H1 (cell line): ENCODE measurements at regions not wholly inside any gene's neighbourhood (a gene's known extent, or its start where the extent isn't known, plus 50 kb on each side); places are given as distances from the start of the nearest gene placed in this dataset.

Experiments
- CTCF ChIA-PET: fragments of 300-600 bp; sonication (Branson Sonifier 250); formaldehyde crosslinking; loops from one replicate; lab custom pipeline; 2021; ENCODE audit not compliant: partially characterized antibody; lab: Charles Lee
- POLR2A ChIA-PET: fragments of 300-600 bp; sonication (Branson Sonifier 250); formaldehyde crosslinking; loops from one replicate; lab custom pipeline; 2021; ENCODE audit warnings: inconsistent platforms; ENCODE audit not compliant: partially characterized antibody; lab: Charles Lee
- DNase-seq, 2 experiments: peaks; one replicate each; pipeline versions ENCODE4 v3.0.0 to v3.0.0-alpha.2; 2010 to 2022; ENCODE audit warnings: low spot score in 2 of 2, low read depth in 1 of 2, mixed read lengths in 1 of 2
- FAIRE-seq: peaks from 2 replicates; lab custom pipeline; 2011; peaks lifted over from hg19 to GRCh38; lab: Jason Lieb, UNC
- H2AFZ ChIP-seq: 2 replicates; pipeline ENCODE4 v1.8.1; 2012; ENCODE audit warnings: low read length, inconsistent platforms
- H2AK5ac ChIP-seq: 2 replicates; pipeline ENCODE4 v1.6.1; 2013; ENCODE audit warnings: low read depth, low read length
- H2BK120ac ChIP-seq: replicated peaks from 2 replicates; pipeline ENCODE3; 2013; ENCODE audit warnings: low read depth, low read length, inconsistent platforms
- H2BK12ac ChIP-seq: 2 replicates; pipeline ENCODE4 v1.6.1; 2013; ENCODE audit warnings: low read depth, low read length
- H2BK15ac ChIP-seq: 2 replicates; pipeline ENCODE4 v1.6.1; 2013; ENCODE audit warnings: low read length
- H2BK20ac ChIP-seq: 2 replicates; pipeline ENCODE4 v1.6.1; 2013; ENCODE audit warnings: low read length
- H2BK5ac ChIP-seq: 2 replicates; pipeline ENCODE4 v1.6.1; 2013; ENCODE audit warnings: low read depth, low read length
- H3K14ac ChIP-seq: 2 replicates; pipeline ENCODE4 v1.6.1; 2013; ENCODE audit warnings: inconsistent platforms; ENCODE audit not compliant: insufficient read length
- H3K18ac ChIP-seq: 2 replicates; pipeline ENCODE4 v1.6.1; 2013; ENCODE audit warnings: low read length; ENCODE audit errors: extremely low read depth
- H3K23ac ChIP-seq: 2 replicates; pipeline ENCODE4 v1.6.1; 2013; ENCODE audit warnings: inconsistent platforms; ENCODE audit not compliant: insufficient read length
- H3K23me2 ChIP-seq: 2 replicates; pipeline ENCODE4 v1.6.1; 2013; ENCODE audit warnings: low read depth, low read length
- H3K27ac ChIP-seq: 2 replicates; pipeline ENCODE4 v1.6.1; 2011; ENCODE audit warnings: low read depth, low read length, inconsistent platforms
- H3K27me3 ChIP-seq, 4 experiments: replicated peaks in 1 of 4; 1 replicate in 1 of 4; 2 replicates in 3 of 4; pipeline versions ENCODE4 v1.6.1 to v1.8.1; 2011 to 2013; ENCODE audit warnings: low read length in 3 of 4, mild to moderate bottlenecking in 3 of 4, inconsistent platforms in 2 of 4, mixed read lengths in 2 of 4, moderate library complexity in 1 of 4; ENCODE audit not compliant: control insufficient read depth in 3 of 4, insufficient read depth in 3 of 4; ENCODE audit errors: extremely low read depth in 1 of 4
- H3K36me3 ChIP-seq, 4 experiments: 2 replicates each; pipeline versions ENCODE4 v1.6.1 to v1.8.1; 2011 to 2013; ENCODE audit warnings: mild to moderate bottlenecking in 4 of 4, low read length in 3 of 4, moderate library complexity in 2 of 4, control low read depth in 1 of 4, inconsistent platforms in 1 of 4; ENCODE audit not compliant: insufficient read depth in 4 of 4, control insufficient read depth in 2 of 4
- H3K4ac ChIP-seq: replicated peaks from 2 replicates; pipeline ENCODE3; 2013; ENCODE audit warnings: low read length, low read depth, mixed read lengths, inconsistent platforms; ENCODE audit not compliant: insufficient read length
- H3K4me1 ChIP-seq, 4 experiments: replicated peaks in 1 of 4; 1 replicate in 1 of 4; 2 replicates in 3 of 4; pipeline versions ENCODE4 v1.6.1 to v1.8.1; 2011 to 2013; ENCODE audit warnings: low read length in 3 of 4, inconsistent platforms in 2 of 4, mixed read lengths in 1 of 4; ENCODE audit not compliant: insufficient read depth in 4 of 4, control insufficient read depth in 3 of 4
- H3K4me2 ChIP-seq, 2 experiments: 2 replicates each; pipeline versions ENCODE4 v1.6.1 to v1.8.1; 2011 to 2013; ENCODE audit warnings: low read depth in 2 of 2, low read length in 2 of 2, control low read depth in 1 of 2, inconsistent platforms in 1 of 2, mild to moderate bottlenecking in 1 of 2; ENCODE audit not compliant: insufficient read depth in 1 of 2
- H3K4me3 ChIP-seq, 4 experiments: fragments of 200-600, 300-600 bp in 1 of 4; sonication (generic), shearing (Covaris generic), sonication (Bioruptor Twin) in 1 of 4; 2 replicates each; pipeline versions ENCODE4 v1.5.1 to v1.8.1; 2011 to 2016; ENCODE audit warnings: low read length in 4 of 4, low read depth in 3 of 4, control low read depth in 2 of 4, inconsistent platforms in 2 of 4, mild to moderate bottlenecking in 2 of 4, mixed read lengths in 1 of 4, moderate library complexity in 1 of 4; ENCODE audit not compliant: insufficient read depth in 2 of 4; ENCODE audit errors: extremely low read depth in 1 of 4
- H3K56ac ChIP-seq: replicated peaks from 2 replicates; pipeline ENCODE3; 2013; ENCODE audit warnings: low read depth, mild to moderate bottlenecking, mixed read lengths, low read length, inconsistent platforms; ENCODE audit not compliant: insufficient read length
- H3K79me1 ChIP-seq: 2 replicates; pipeline ENCODE4 v1.6.1; 2013; ENCODE audit warnings: low read depth, low read length, control low read depth
- H3K79me2 ChIP-seq, 2 experiments: 2 replicates each; pipeline versions ENCODE4 v1.6.1 to v1.8.1; 2012 to 2013; ENCODE audit warnings: low read length in 2 of 2, mild to moderate bottlenecking in 2 of 2, inconsistent platforms in 1 of 2; ENCODE audit not compliant: insufficient read depth in 2 of 2, control insufficient read depth in 1 of 2
- H3K9ac ChIP-seq, 4 experiments: replicated peaks in 1 of 4; 1 replicate in 1 of 4; 2 replicates in 3 of 4; pipeline versions ENCODE4 v1.6.1 to v1.8.1; 2011 to 2013; ENCODE audit warnings: low read depth in 3 of 4, low read length in 3 of 4, control low read depth in 2 of 4, mild to moderate bottlenecking in 2 of 4, moderate library complexity in 2 of 4, inconsistent platforms in 1 of 4; ENCODE audit errors: extremely low read depth in 1 of 4
- H3K9me3 ChIP-seq, 2 experiments: 2 replicates each; pipeline versions ENCODE4 v1.6.1 to v1.8.1; 2012 to 2013; ENCODE audit warnings: mild to moderate bottlenecking in 2 of 2, moderate library complexity in 2 of 2, control low read depth in 1 of 2, inconsistent platforms in 1 of 2, low read depth in 1 of 2, low read length in 1 of 2, mixed read lengths in 1 of 2; ENCODE audit not compliant: insufficient read depth in 2 of 2
- H4K20me1 ChIP-seq, 2 experiments: replicated peaks in 1 of 2; 2 replicates each; pipeline versions ENCODE3 to v1.8.1; 2011 to 2013; ENCODE audit warnings: inconsistent platforms in 2 of 2, low read length in 2 of 2, mild to moderate bottlenecking in 1 of 2; ENCODE audit not compliant: insufficient read depth in 2 of 2, control insufficient read depth in 1 of 2
- H4K5ac ChIP-seq: 2 replicates; pipeline ENCODE4 v1.6.1; 2013; ENCODE audit warnings: low read length, low read depth, mixed read lengths, inconsistent platforms; ENCODE audit not compliant: insufficient read length
- H4K8ac ChIP-seq: 2 replicates; pipeline ENCODE4 v1.8.0; 2013; ENCODE audit warnings: mild to moderate bottlenecking, moderate library complexity, low read length, inconsistent platforms; ENCODE audit not compliant: insufficient read depth; ENCODE audit errors: extremely low read depth
- H4K91ac ChIP-seq: replicated peaks from 2 replicates; pipeline ENCODE3; 2013; ENCODE audit warnings: low read length, mixed read lengths, inconsistent platforms; ENCODE audit not compliant: insufficient read length
- ASH2L ChIP-seq: fragments of 200-600, 300-600 bp; sonication (generic); IDR thresholded peaks from one replicate; pipeline ENCODE4 v1.7.1; 2017; ENCODE audit warnings: low read length
- EZH2 ChIP-seq: fragments of 200-600 bp; sonication (generic); IDR thresholded peaks from 2 replicates; pipeline ENCODE4 v1.7.1; 2012; ENCODE audit warnings: low read depth, mild to moderate bottlenecking, moderate library complexity, low read length, inconsistent platforms; ENCODE audit not compliant: severe bottlenecking
- GABPA ChIP-seq: IDR thresholded peaks from 2 replicates; pipeline ENCODE4 v1.6.1; 2011; ENCODE audit warnings: mild to moderate bottlenecking, low read length, moderate library complexity, borderline replicate concordance; ENCODE audit not compliant: insufficient read depth
- KDM4A ChIP-seq: IDR thresholded peaks from one replicate; pipeline ENCODE4 v1.7.1; 2012; ENCODE audit warnings: low read depth, mild to moderate bottlenecking, moderate library complexity, low read length, inconsistent platforms; ENCODE audit not compliant: severe bottlenecking
- MAFK ChIP-seq: IDR thresholded peaks from 2 replicates; pipeline ENCODE4 v1.6.1; 2012; ENCODE audit warnings: low read depth, mild to moderate bottlenecking, improper control_type of control experiment, low read length
- RBBP5 ChIP-seq: IDR thresholded peaks from 2 replicates; pipeline ENCODE4 v1.7.1; 2012; ENCODE audit warnings: low read depth, mild to moderate bottlenecking, inconsistent platforms, low read length, moderate library complexity, borderline replicate concordance
- RFX5 ChIP-seq: IDR thresholded peaks from 2 replicates; pipeline ENCODE4 v1.6.1; 2011; ENCODE audit warnings: low read depth, low read length, improper control_type of control experiment, borderline replicate concordance
- RNF2 ChIP-seq: fragments of 200-900, 300-1000 bp; sonication (generic); IDR thresholded peaks from 2 replicates; pipeline ENCODE4 v1.7.1; 2016; ENCODE audit warnings: borderline replicate concordance, low read depth, mild to moderate bottlenecking, antibody characterized with exemption, low read length; ENCODE audit not compliant: poor library complexity, severe bottlenecking; ENCODE audit errors: missing control alignments
- SP4 ChIP-seq: IDR thresholded peaks from 2 replicates; pipeline ENCODE4 v1.6.1; 2012; ENCODE audit warnings: low read length, inconsistent platforms
- SUZ12 ChIP-seq: fragments of 200-600 bp; sonication (generic); IDR thresholded peaks from 2 replicates; pipeline ENCODE4 v1.6.1; 2012; ENCODE audit warnings: mild to moderate bottlenecking, inconsistent platforms, low read length, moderate library complexity, mixed read lengths
- WGBS, 2 experiments: shearing (Covaris generic) in 1 of 2; methylation state at CpG; one replicate each; pipeline versions ENCODE4 v1.1.6 to v1.1.7; 2013 to 2015; ENCODE audit warnings: low lambda C conversion rate in 2 of 2, mixed read lengths in 2 of 2, inconsistent platforms in 1 of 2, low coverage in 1 of 2, missing lambda C conversion rate in 1 of 2; ENCODE audit not compliant: insufficient replicate concordance in 2 of 2, insufficient coverage in 1 of 2, insufficient read length in 1 of 2; ENCODE audit errors: extremely low coverage in 1 of 2, missing lambda C conversion rate in 1 of 2; 5-methylcytosine and 5-hydroxymethylcytosine counted together
- TF ChIP-seq, protein P1 (sequence below): IDR thresholded peaks from 2 replicates; pipeline ENCODE4 v1.6.1; 2011; ENCODE audit warnings: low read length, improper control_type of control experiment
- TF ChIP-seq, protein P2 (sequence below): IDR thresholded peaks from 2 replicates; pipeline ENCODE4 v1.6.1; 2012; ENCODE audit warnings: inconsistent platforms

DNA sequence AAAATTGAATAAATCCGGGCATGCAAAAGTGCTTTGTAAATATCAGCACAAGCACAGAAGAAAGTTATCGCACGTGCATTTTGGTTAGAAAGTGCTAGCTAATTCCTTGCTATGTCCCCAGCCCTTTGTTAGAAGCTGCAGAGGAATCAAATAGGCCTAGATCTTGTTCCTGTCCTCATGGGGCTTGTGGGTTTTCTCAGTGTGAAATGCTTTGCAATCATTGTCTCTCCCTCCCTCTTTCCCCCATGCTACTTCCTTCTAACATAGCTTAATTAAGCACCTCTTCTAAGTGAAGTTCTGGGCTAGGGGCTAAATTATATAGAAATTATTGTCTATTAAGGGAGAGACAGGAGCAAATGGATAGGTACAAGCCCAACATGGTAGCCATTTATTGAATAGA, 271.7 kb downstream of the RPLP1 start:
- H3K27me3 ChIP-seq = no peaks in the 10 kb centered on the region
- H3K4me3 ChIP-seq = no peak overlapping the region
- no peak overlapping the region for H2BK12ac ChIP-seq
- H2BK20ac ChIP-seq = no peak overlapping the region
- H3K23me2 ChIP-seq = no peaks in the 10 kb centered on the region
- H3K27ac ChIP-seq = no peak overlapping the region
- FAIRE-seq (no peak), DNase-seq (no peak)
- no peak overlapping the region for H2AFZ ChIP-seq
- no peak overlapping the region for H3K4me2 ChIP-seq
- no peaks in the 10 kb centered on the region for H3K79me1 ChIP-seq
- no peaks in the 10 kb centered on the region for H4K20me1 ChIP-seq
- CTCF ChIA-PET = interaction anchor here (0.9 to 8.3 kb wide), 18 partner anchors 9 to 741 kb away, joined by 3 to 39 read pairs (median 4); no protein-coding TSS in a partner anchor
- no peaks in the 10 kb centered on the region; a peak in 1 of 8 replicates for H3K36me3 ChIP-seq
- no peak overlapping the region for H3K4ac ChIP-seq
- H3K79me2 ChIP-seq = no peaks in the 10 kb centered on the region
- H2BK120ac ChIP-seq = no peak overlapping the region
- peaks cover 2 to 11% (median 9%) of the 10 kb centered on the region in 4 experiments for H3K4me1 ChIP-seq
- no peak overlapping the region for H3K56ac ChIP-seq
- H4K5ac ChIP-seq = no peak overlapping the region
- no peak overlapping the region for H3K9ac ChIP-seq
- no peak overlapping the region for H3K18ac ChIP-seq
- POLR2A ChIA-PET = no interaction called here
- H4K91ac ChIP-seq = no peak overlapping the region
- H3K23ac ChIP-seq = no peak overlapping the region
- WGBS, 2 experiments = 84% methylated on average over 3 of the region's 3 CpGs; no CpG with 5 or more reads in 1 of the 2 experiments
- H2BK5ac ChIP-seq = no peak overlapping the region
- no peak overlapping the region for H2BK15ac ChIP-seq
- no peaks in the 10 kb centered on the region for H3K9me3 ChIP-seq
- H3K14ac ChIP-seq = no peak overlapping the region
- H4K8ac ChIP-seq = no peak overlapping the region
- H2AK5ac ChIP-seq = no peak overlapping the region
- no peak for TF ChIP-seq KDM4A
- no peak for TF ChIP-seq EZH2
- TF ChIP-seq RNF2 = no peak
- TF ChIP-seq, protein P1, sequence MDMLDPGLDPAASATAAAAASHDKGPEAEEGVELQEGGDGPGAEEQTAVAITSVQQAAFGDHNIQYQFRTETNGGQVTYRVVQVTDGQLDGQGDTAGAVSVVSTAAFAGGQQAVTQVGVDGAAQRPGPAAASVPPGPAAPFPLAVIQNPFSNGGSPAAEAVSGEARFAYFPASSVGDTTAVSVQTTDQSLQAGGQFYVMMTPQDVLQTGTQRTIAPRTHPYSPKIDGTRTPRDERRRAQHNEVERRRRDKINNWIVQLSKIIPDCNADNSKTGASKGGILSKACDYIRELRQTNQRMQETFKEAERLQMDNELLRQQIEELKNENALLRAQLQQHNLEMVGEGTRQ = no peak
- TF ChIP-seq RFX5 = no peak
- no peak for TF ChIP-seq SP4
- TF ChIP-seq, protein P2, sequence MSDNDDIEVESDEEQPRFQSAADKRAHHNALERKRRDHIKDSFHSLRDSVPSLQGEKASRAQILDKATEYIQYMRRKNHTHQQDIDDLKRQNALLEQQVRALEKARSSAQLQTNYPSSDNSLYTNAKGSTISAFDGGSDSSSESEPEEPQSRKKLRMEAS = no peak
- TF ChIP-seq MAFK = no peak
- TF ChIP-seq ASH2L = no peak
- TF ChIP-seq RBBP5 = no peak
- no peak for TF ChIP-seq SUZ12
- TF ChIP-seq GABPA = no peak
